Panc1 (cell line): ENCODE measurements at regions not wholly inside any gene's neighbourhood (a gene's known extent, or its start where the extent isn't known, plus 50 kb on each side); places are given as distances from the start of the nearest gene placed in this dataset.

ENCODE experiments used
- POLR2AphosphoS5 ChIP-seq: IDR thresholded peaks from 2 replicates; pipeline ENCODE4 v1.6.1; 2012; ENCODE audit warnings: mild to moderate bottlenecking, low read depth, low read length, moderate library complexity
- TF ChIP-seq, protein P1 (sequence below): fragments of 450-650 bp; IDR thresholded peaks from 2 replicates; pipeline ENCODE4 v1.5.1; 2017; ENCODE audit warnings: mild to moderate bottlenecking

DNA sequence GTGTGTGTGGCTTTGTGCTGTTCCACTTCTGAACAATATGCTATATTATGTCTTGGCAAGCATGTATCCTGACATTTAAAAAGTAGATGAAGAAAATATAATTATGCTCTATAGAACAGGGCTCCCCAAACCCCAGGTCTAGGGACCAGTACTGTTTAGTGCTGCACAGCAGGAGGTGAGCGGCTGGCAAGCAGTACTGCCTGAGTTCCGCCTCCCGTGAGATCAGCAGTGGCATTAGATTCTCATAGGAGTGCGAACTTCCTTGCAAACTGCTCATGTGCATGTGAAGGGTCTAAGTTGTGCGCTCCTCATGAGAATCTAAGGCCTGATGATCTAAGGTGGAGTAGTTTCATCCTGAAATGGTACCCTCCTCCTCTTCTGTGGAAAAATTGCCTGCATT, 979.1 kb upstream of the CTNND2 start:
- TF ChIP-seq, protein P1, sequence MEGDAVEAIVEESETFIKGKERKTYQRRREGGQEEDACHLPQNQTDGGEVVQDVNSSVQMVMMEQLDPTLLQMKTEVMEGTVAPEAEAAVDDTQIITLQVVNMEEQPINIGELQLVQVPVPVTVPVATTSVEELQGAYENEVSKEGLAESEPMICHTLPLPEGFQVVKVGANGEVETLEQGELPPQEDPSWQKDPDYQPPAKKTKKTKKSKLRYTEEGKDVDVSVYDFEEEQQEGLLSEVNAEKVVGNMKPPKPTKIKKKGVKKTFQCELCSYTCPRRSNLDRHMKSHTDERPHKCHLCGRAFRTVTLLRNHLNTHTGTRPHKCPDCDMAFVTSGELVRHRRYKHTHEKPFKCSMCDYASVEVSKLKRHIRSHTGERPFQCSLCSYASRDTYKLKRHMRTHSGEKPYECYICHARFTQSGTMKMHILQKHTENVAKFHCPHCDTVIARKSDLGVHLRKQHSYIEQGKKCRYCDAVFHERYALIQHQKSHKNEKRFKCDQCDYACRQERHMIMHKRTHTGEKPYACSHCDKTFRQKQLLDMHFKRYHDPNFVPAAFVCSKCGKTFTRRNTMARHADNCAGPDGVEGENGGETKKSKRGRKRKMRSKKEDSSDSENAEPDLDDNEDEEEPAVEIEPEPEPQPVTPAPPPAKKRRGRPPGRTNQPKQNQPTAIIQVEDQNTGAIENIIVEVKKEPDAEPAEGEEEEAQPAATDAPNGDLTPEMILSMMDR, result no peak
- no peak for TF ChIP-seq POLR2AphosphoS5
